Panc1 (cell line): ENCODE measurements at regions not wholly inside any gene's neighbourhood (a gene's known extent, or its start where the extent isn't known, plus 50 kb on each side); places are given as distances from the start of the nearest gene placed in this dataset.

Source experiments
- ATAC-seq: fragments of 200-7000 bp; cut with Tn5 transposase; 2 replicates; pipeline ENCODE4 v1.9.1; 2020; ENCODE audit warnings: mild to moderate bottlenecking, moderate library complexity
- BruUV-seq: library from RNA; stranded (reverse); fragments of 400-500 nt; replicated peaks from 2 replicates; lab custom pipeline; 2021; lab: Mats Ljungman, UMichigan
- CTCF ChIA-PET: fragments of 300-600 bp; sonication (Branson Sonifier 250); formaldehyde crosslinking; loops from one replicate; lab custom pipeline; 2022; ENCODE audit warnings: antibody characterized with exemption; lab: Charles Lee
- POLR2A ChIA-PET: fragments of 300-600 bp; sonication (Branson Sonifier 250); formaldehyde crosslinking; loops from one replicate; lab custom pipeline; 2022; ENCODE audit warnings: antibody characterized with exemption; lab: Charles Lee
- DNase-seq: peaks from one replicate; pipeline ENCODE4 v3.0.0-alpha.2; 2010; ENCODE audit warnings: low read depth, low spot score
- H3K27ac ChIP-seq: 2 replicates; pipeline ENCODE4 v1.5.1; 2011; ENCODE audit warnings: mild to moderate bottlenecking, low read length, inconsistent platforms
- H3K27me3 ChIP-seq: fragments of 200-500 bp; sonication (Bioruptor generic); 2 replicates; pipeline ENCODE4 v1.6.0; 2014; ENCODE audit warnings: low read length, inconsistent platforms; ENCODE audit not compliant: control insufficient read depth, insufficient read depth
- H3K36me3 ChIP-seq: fragments of 200-500 bp; sonication (Bioruptor generic); 2 replicates; pipeline ENCODE4 v1.5.1; 2014; ENCODE audit warnings: inconsistent platforms, mild to moderate bottlenecking, low read length, moderate library complexity; ENCODE audit not compliant: control insufficient read depth, insufficient read depth
- H3K4me1 ChIP-seq: 2 replicates; pipeline ENCODE4 v1.5.1; 2011; ENCODE audit warnings: inconsistent platforms, mild to moderate bottlenecking, low read length, moderate library complexity; ENCODE audit not compliant: control insufficient read depth, insufficient read depth
- H3K4me3 ChIP-seq, 2 experiments: 2 replicates each; pipeline ENCODE4 v1.5.1; 2011 to 2012; ENCODE audit warnings: low read depth in 2 of 2, low read length in 2 of 2, mild to moderate bottlenecking in 2 of 2, inconsistent platforms in 1 of 2, moderate library complexity in 1 of 2
- H3K9me3 ChIP-seq: fragments of 200-500 bp; sonication (Bioruptor generic); 2 replicates; pipeline ENCODE4 v1.5.1; 2014; ENCODE audit warnings: low read depth, mild to moderate bottlenecking, inconsistent platforms, low read length, moderate library complexity; ENCODE audit not compliant: control insufficient read depth, insufficient read depth
- CTCF ChIP-seq: fragments of 450-650 bp; IDR thresholded peaks from 2 replicates; pipeline ENCODE4 v1.5.1; 2017; ENCODE audit warnings: mild to moderate bottlenecking
- POLR2AphosphoS5 ChIP-seq: IDR thresholded peaks from 2 replicates; pipeline ENCODE4 v1.6.1; 2012; ENCODE audit warnings: mild to moderate bottlenecking, low read depth, low read length, moderate library complexity
- REST ChIP-seq, 2 experiments: IDR thresholded peaks; 2 replicates each; pipeline ENCODE4 v1.6.1; 2011 to 2012; ENCODE audit warnings: low read depth in 2 of 2, control low read depth in 1 of 2, low read length in 1 of 2, mild to moderate bottlenecking in 1 of 2, moderate library complexity in 1 of 2; ENCODE audit not compliant: insufficient read depth in 1 of 2
- SIN3A ChIP-seq: IDR thresholded peaks from 2 replicates; pipeline ENCODE4 v1.6.1; 2012; ENCODE audit warnings: low read depth, mild to moderate bottlenecking, low read length, moderate library complexity, borderline replicate concordance; ENCODE audit not compliant: insufficient read depth
- TCF7L2 ChIP-seq: IDR thresholded peaks from 2 replicates; pipeline ENCODE4 v1.6.1; 2011; ENCODE audit warnings: mild to moderate bottlenecking, low read depth, low read length, inconsistent platforms
- in situ Hi-C: cut with HindIII; loops from 2 replicates; pipeline ENCODE4 v1.10.0; 2016; ENCODE audit warnings: low sequenced_read_pairs, low pct_unique_long_range_greater_than_20kb
- intact Hi-C: fragments of 100-400 bp; cut with micrococcal nuclease; formaldehyde crosslinking; loops from one replicate; pipeline ENCODE4 v1.10.0; 2022; ENCODE audit not compliant: unreplicated experiment

GRCh38 chr2:239607517-239608191, 206.8 kb upstream of the HDAC4 start:
- no peaks in the 10 kb centered on the region for H3K9me3 ChIP-seq
- no peaks in the 10 kb centered on the region for H3K4me1 ChIP-seq
- ChIA-PET CTCF (no interaction called here), POLR2A (no interaction called here)
- H3K27ac ChIP-seq: no peak overlapping the region
- H3K27me3 ChIP-seq: peaks cover 13% of the 10 kb centered on the region
- no peaks in the 10 kb centered on the region for H3K36me3 ChIP-seq
- in situ Hi-C loops: no loop called here
- no peak for ATAC-seq
- no TSS peak for BruUV-seq
- no peak overlapping the region for H3K4me3 ChIP-seq
- intact Hi-C loops: no loop called here
- no peak for DNase-seq
- TF ChIP-seq POLR2AphosphoS5: no peak
- no peak for TF ChIP-seq CTCF
- no peak for TF ChIP-seq TCF7L2
- no peak for TF ChIP-seq REST (IDR thresholded peaks at IDR 0.05; ENCODE audit: insufficient read depth in 1 of 2, low read depth in 2 of 2, low read length in 1 of 2)
- no peak for TF ChIP-seq SIN3A

DNA sequence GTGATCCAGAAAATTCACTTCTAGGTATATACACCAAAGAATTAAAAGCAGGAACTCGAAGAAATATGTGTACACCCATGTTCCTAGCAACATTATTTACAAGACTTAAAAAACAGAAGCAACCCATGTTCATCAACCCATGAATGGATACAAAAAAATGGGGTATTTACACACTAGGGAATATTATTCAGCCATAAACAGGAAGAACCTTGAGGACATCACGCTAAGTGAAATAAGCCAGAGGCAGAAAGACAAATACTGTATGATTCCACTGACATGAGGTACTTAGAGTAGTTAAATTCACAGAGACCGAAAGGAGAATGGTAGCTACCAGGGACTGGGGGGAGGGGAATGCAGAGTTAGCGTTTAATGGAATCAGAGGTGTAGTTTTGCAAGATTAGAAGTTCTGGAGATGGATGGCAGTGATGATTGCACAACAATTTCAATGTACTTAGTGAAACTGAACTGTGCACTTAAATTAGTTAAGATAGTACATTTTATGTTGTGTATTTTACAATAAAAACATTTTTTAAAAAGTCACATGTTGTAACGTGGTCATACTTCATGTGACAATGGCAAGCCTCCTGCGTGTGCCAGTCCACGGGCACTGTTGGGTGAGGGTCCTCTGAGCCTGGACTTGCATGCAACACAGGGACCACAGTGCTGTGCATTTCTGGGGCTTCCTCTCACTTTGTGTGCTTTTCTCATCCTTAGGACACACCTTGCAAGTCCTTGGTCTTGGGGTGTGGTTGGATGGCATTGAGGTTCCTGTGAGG, 206.1 kb upstream of the HDAC4 start:
- H3K27me3 ChIP-seq: peaks cover 13% of the 10 kb centered on the region
- in situ Hi-C loops: no loop called here

GRCh38 chr2:239605976-239606375, 205.2 kb upstream of the HDAC4 start:
- Histone ChIP-seq H3K27me3 (peaks cover 13% of the 10 kb centered on the region), H3K36me3 (no peaks in the 10 kb centered on the region), H3K4me3 (no peak overlapping the region), H3K4me1 (no peaks in the 10 kb centered on the region), H3K9me3 (no peaks in the 10 kb centered on the region), H3K27ac (no peak overlapping the region)
- in situ Hi-C loops (no loop called here), intact Hi-C loops (no loop called here)
- POLR2A ChIA-PET: no interaction called here
- DNase-seq: no peak
- no TSS peak for BruUV-seq
- CTCF ChIA-PET: no interaction called here
- TF ChIP-seq CTCF: no peak
- TF ChIP-seq TCF7L2: no peak
- no peak for TF ChIP-seq REST (IDR thresholded peaks at IDR 0.05; ENCODE audit: insufficient read depth in 1 of 2, low read depth in 2 of 2, low read length in 1 of 2)
- no peak for TF ChIP-seq POLR2AphosphoS5
- TF ChIP-seq SIN3A: no peak
- ATAC-seq: no peak

More for the DNA sequence above, 206.1 kb upstream of the HDAC4 start:
- no TSS peak for BruUV-seq
- Histone ChIP-seq H3K36me3 (no peaks in the 10 kb centered on the region), H3K4me3 (no peak overlapping the region), H3K27ac (no peak overlapping the region), H3K4me1 (no peaks in the 10 kb centered on the region), H3K9me3 (no peaks in the 10 kb centered on the region)
- POLR2A ChIA-PET: no interaction called here
- no peak for TF ChIP-seq TCF7L2
- TF ChIP-seq SIN3A: no peak
- ATAC-seq: no peak
- CTCF ChIA-PET: no interaction called here
- intact Hi-C loops: no loop called here
- DNase-seq: no peak
